A673 (cell line): ENCODE measurements at regions not wholly inside any gene's neighbourhood (a gene's known extent, or its start where the extent isn't known, plus 50 kb on each side); places are given as distances from the start of the nearest gene placed in this dataset.

Source experiments
- EZH2 ChIP-seq: fragments of 200-600 bp; sonication (generic); IDR thresholded peaks from 2 replicates; pipeline ENCODE4 v1.6.1; 2017; ENCODE audit warnings: borderline replicate concordance, low read depth, mild to moderate bottlenecking, mixed read lengths, antibody characterized with exemption, low read length; ENCODE audit not compliant: poor library complexity, severe bottlenecking
- TF ChIP-seq, protein P1 (sequence below): fragments of 300-800, 200-600 bp; sonication (generic); conservative IDR thresholded peaks from 2 replicates; pipeline ENCODE4 v1.5.1; 2017; ENCODE audit warnings: low read depth, mild to moderate bottlenecking, antibody characterized with exemption, low read length, moderate library complexity, mixed read lengths

DNA sequence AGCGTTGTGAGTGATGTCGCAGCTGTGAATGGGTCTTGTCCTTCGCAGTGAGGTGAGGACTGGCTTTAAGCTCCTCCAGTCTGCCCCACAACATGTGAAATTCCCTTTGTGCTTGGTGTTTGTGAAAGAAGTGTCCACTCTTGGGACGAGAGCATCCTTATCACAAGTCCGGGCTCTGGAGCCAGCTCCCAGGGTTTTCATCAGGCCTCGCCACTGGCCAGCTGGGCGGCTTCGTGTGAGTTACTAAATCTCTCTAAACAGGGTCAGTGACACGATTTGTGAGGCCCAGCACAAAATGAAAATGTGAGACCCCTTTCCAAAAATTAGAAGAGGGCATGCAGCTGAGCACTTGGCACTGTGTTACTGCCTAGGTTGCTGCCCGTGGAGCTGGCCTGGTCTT is 115.9 kb downstream of the VAPA start:
- no peak for TF ChIP-seq EZH2
- TF ChIP-seq, protein P1, sequence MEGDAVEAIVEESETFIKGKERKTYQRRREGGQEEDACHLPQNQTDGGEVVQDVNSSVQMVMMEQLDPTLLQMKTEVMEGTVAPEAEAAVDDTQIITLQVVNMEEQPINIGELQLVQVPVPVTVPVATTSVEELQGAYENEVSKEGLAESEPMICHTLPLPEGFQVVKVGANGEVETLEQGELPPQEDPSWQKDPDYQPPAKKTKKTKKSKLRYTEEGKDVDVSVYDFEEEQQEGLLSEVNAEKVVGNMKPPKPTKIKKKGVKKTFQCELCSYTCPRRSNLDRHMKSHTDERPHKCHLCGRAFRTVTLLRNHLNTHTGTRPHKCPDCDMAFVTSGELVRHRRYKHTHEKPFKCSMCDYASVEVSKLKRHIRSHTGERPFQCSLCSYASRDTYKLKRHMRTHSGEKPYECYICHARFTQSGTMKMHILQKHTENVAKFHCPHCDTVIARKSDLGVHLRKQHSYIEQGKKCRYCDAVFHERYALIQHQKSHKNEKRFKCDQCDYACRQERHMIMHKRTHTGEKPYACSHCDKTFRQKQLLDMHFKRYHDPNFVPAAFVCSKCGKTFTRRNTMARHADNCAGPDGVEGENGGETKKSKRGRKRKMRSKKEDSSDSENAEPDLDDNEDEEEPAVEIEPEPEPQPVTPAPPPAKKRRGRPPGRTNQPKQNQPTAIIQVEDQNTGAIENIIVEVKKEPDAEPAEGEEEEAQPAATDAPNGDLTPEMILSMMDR, result no peak
